Gastroesophageal sphincter (tissue), 3 donors: ENCODE measurements at regions not wholly inside any gene's neighbourhood (a gene's known extent, or its start where the extent isn't known, plus 50 kb on each side); places are given as distances from the start of the nearest gene placed in this dataset.

ENCODE experiments used
- EP300 ChIP-seq: sonication (generic); formaldehyde crosslinking; IDR thresholded peaks from one replicate; pipeline ENCODE4 v1.6.1; 2017; ENCODE audit warnings: antibody characterized with exemption, mild to moderate bottlenecking
- POLR2A ChIP-seq, 2 donors: fragments of 450-650 bp; IDR thresholded peaks; one replicate each; pipeline ENCODE4 v1.6.1; 2017; ENCODE audit warnings: antibody characterized with exemption in 2 of 2, mild to moderate bottlenecking in 2 of 2, moderate library complexity in 1 of 2
- POLR2AphosphoS5 ChIP-seq: sonication (generic); formaldehyde crosslinking; IDR thresholded peaks from one replicate; pipeline ENCODE4 v1.6.1; 2017; ENCODE audit warnings: antibody characterized with exemption
- TF ChIP-seq, protein P1 (sequence below), 4 experiments: fragments of 200-600 bp in 2 of 4; fragments of 450-650 bp in 2 of 4; sonication (generic) in 1 of 4; IDR thresholded peaks; one replicate each; pipeline ENCODE4 v1.5.1; 2017 to 2019; ENCODE audit warnings: antibody characterized with exemption in 4 of 4, mild to moderate bottlenecking in 2 of 4, moderate library complexity in 2 of 4

DNA sequence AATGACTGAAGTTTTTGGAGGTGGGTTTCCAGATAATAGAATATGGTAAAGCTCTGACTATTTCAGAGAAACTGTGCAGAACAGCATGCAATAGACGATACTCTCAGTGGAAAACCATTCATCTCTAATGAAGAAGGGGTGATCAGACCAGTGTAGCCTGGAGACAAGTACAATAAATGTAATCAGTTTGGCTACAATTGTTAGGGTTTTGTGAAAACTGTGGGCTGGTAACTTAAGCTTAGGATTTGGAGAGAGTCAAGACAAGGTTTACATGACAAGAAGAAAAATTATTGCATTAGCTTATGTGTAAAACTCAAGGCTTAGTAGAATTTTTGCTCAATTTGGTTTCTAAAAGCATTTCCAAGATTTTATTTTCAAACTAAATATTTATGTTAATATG is 241.5 kb upstream of the ANKRD50 start:
- TF ChIP-seq, protein P1, sequence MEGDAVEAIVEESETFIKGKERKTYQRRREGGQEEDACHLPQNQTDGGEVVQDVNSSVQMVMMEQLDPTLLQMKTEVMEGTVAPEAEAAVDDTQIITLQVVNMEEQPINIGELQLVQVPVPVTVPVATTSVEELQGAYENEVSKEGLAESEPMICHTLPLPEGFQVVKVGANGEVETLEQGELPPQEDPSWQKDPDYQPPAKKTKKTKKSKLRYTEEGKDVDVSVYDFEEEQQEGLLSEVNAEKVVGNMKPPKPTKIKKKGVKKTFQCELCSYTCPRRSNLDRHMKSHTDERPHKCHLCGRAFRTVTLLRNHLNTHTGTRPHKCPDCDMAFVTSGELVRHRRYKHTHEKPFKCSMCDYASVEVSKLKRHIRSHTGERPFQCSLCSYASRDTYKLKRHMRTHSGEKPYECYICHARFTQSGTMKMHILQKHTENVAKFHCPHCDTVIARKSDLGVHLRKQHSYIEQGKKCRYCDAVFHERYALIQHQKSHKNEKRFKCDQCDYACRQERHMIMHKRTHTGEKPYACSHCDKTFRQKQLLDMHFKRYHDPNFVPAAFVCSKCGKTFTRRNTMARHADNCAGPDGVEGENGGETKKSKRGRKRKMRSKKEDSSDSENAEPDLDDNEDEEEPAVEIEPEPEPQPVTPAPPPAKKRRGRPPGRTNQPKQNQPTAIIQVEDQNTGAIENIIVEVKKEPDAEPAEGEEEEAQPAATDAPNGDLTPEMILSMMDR (IDR thresholded peaks at IDR 0.05) = no peak
- TF ChIP-seq POLR2AphosphoS5 (no peak), POLR2A (IDR thresholded peaks at IDR 0.05) (no peak), EP300 (no peak)
